Vagina (tissue), 2 donors: ENCODE measurements at regions not wholly inside any gene's neighbourhood (a gene's known extent, or its start where the extent isn't known, plus 50 kb on each side); places are given as distances from the start of the nearest gene placed in this dataset.

Experiments
- POLR2A ChIP-seq, 2 donors: fragments of 450-650 bp; IDR thresholded peaks; one replicate each; pipeline ENCODE4 v1.6.1; 2017; ENCODE audit warnings: antibody characterized with exemption in 2 of 2, mild to moderate bottlenecking in 2 of 2, moderate library complexity in 2 of 2
- POLR2AphosphoS5 ChIP-seq, 2 donors: sonication (generic); formaldehyde crosslinking; IDR thresholded peaks; one replicate each; pipeline ENCODE4 v1.9.0; 2017; ENCODE audit warnings: antibody characterized with exemption in 2 of 2, mild to moderate bottlenecking in 2 of 2, low read depth in 1 of 2; ENCODE audit not compliant: insufficient read depth in 1 of 2
- TF ChIP-seq, protein P1 (sequence below), 3 experiments: fragments of 450-650 bp in 2 of 3; fragments of 200-600 bp in 1 of 3; sonication (generic) in 1 of 3; IDR thresholded peaks; one replicate each; pipeline ENCODE4 v1.5.1; 2017 to 2019; ENCODE audit warnings: antibody characterized with exemption in 3 of 3, mild to moderate bottlenecking in 2 of 3, moderate library complexity in 2 of 3

DNA sequence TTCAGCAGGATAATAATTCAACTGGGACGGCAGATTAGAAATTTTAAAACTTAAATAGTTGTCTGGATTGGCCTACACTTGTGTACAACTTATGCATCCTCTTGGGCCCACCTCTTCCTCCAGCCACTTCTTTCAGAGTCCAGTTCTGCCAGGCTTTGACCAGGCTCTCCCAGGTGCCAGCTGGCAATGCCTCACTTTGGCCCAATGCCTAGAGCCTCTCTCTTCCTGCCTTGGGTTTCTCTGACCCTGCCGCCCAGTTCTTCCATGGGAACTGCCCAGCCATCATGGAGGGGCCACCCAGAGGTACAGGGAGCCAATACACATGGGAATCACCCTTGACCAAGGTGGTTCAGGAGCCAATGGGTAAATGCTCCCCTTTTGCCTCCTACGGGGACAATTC lies 135.5 kb downstream of the IRS1 start:
- TF ChIP-seq POLR2AphosphoS5 (IDR thresholded peaks at IDR 0.05; ENCODE audit: insufficient read depth in 1 of 2, low read depth in 1 of 2): no peak
- TF ChIP-seq, protein P1, sequence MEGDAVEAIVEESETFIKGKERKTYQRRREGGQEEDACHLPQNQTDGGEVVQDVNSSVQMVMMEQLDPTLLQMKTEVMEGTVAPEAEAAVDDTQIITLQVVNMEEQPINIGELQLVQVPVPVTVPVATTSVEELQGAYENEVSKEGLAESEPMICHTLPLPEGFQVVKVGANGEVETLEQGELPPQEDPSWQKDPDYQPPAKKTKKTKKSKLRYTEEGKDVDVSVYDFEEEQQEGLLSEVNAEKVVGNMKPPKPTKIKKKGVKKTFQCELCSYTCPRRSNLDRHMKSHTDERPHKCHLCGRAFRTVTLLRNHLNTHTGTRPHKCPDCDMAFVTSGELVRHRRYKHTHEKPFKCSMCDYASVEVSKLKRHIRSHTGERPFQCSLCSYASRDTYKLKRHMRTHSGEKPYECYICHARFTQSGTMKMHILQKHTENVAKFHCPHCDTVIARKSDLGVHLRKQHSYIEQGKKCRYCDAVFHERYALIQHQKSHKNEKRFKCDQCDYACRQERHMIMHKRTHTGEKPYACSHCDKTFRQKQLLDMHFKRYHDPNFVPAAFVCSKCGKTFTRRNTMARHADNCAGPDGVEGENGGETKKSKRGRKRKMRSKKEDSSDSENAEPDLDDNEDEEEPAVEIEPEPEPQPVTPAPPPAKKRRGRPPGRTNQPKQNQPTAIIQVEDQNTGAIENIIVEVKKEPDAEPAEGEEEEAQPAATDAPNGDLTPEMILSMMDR (IDR thresholded peaks at IDR 0.05): no peak
- no peak for TF ChIP-seq POLR2A (IDR thresholded peaks at IDR 0.05)
